Uterus (tissue), 2 donors: ENCODE measurements at regions not wholly inside any gene's neighbourhood (a gene's known extent, or its start where the extent isn't known, plus 50 kb on each side); places are given as distances from the start of the nearest gene placed in this dataset.

Experiments
- POLR2A ChIP-seq, 2 donors: fragments of 450-650 bp; IDR thresholded peaks; one replicate each; pipeline ENCODE4 v1.6.1; 2016; ENCODE audit warnings: antibody characterized with exemption in 2 of 2, mild to moderate bottlenecking in 1 of 2, moderate library complexity in 1 of 2
- TF ChIP-seq, protein P1 (sequence below), 4 experiments: fragments of 200-600 bp in 2 of 4; fragments of 450-650 bp in 2 of 4; sonication (generic) in 2 of 4; IDR thresholded peaks; one replicate each; pipeline ENCODE4 v1.5.1; 2016 to 2019; ENCODE audit warnings: antibody characterized with exemption in 4 of 4, mild to moderate bottlenecking in 2 of 4, moderate library complexity in 1 of 4

DNA sequence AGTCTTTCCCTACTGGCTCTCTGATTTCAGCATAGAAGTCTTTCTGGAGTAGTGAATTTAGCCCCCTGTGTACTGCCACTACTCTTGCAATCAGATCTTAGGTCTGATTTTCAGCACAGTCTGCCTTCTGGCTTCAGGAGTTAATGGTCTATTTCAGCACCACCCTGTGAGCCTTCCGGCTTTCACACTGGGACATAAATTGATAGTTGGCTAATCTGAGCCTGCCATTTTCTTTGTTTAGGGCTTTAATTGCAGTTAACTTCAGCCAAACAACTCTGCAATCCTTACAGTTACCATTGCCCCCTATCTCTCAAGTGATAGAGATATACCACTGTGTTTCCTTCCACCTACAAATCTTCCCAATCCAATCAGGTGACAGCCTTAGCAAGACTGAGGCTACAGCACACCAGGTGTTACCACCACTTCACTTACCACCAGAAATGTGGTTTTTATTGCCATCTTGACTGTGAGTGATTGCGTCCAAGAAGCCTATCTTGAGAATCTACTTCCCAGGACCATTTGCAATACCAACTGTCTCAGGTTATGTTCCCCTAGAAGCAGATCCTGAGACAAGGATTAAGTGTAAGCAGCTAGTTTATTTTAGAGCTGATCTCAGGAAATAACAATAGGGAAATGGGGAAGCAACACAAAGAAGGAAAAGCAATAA lies 51.9 kb upstream of the NEK6 start:
- TF ChIP-seq, protein P1, sequence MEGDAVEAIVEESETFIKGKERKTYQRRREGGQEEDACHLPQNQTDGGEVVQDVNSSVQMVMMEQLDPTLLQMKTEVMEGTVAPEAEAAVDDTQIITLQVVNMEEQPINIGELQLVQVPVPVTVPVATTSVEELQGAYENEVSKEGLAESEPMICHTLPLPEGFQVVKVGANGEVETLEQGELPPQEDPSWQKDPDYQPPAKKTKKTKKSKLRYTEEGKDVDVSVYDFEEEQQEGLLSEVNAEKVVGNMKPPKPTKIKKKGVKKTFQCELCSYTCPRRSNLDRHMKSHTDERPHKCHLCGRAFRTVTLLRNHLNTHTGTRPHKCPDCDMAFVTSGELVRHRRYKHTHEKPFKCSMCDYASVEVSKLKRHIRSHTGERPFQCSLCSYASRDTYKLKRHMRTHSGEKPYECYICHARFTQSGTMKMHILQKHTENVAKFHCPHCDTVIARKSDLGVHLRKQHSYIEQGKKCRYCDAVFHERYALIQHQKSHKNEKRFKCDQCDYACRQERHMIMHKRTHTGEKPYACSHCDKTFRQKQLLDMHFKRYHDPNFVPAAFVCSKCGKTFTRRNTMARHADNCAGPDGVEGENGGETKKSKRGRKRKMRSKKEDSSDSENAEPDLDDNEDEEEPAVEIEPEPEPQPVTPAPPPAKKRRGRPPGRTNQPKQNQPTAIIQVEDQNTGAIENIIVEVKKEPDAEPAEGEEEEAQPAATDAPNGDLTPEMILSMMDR (IDR thresholded peaks at IDR 0.05) = no peak
- no peak for TF ChIP-seq POLR2A (IDR thresholded peaks at IDR 0.05)
